Trophoblast cell (in vitro differentiated cells and primary cell): ENCODE measurements at regions not wholly inside any gene's neighbourhood (a gene's known extent, or its start where the extent isn't known, plus 50 kb on each side); places are given as distances from the start of the nearest gene placed in this dataset.

Experiments
- DNase-seq, 2 donors: peaks; one replicate each; pipeline ENCODE4 v3.0.0-alpha.2; 2016
- H2AFZ ChIP-seq: 2 replicates; pipeline ENCODE4 v1.6.1; 2013; ENCODE audit warnings: low read length, moderate library complexity, mild to moderate bottlenecking; ENCODE audit not compliant: insufficient read depth, poor library complexity
- H2AK5ac ChIP-seq: 2 replicates; pipeline ENCODE4 v1.6.1; 2013; ENCODE audit warnings: mild to moderate bottlenecking, low read length
- H2BK120ac ChIP-seq: 2 replicates; pipeline ENCODE4 v1.6.1; 2013; ENCODE audit warnings: low read length, mild to moderate bottlenecking, moderate library complexity; ENCODE audit not compliant: insufficient read depth, poor library complexity
- H2BK12ac ChIP-seq: 2 replicates; pipeline ENCODE4 v1.6.1; 2013; ENCODE audit warnings: mild to moderate bottlenecking, low read length, moderate library complexity
- H2BK5ac ChIP-seq: 2 replicates; pipeline ENCODE4 v1.6.1; 2013; ENCODE audit warnings: low read length, low read depth, moderate library complexity, mild to moderate bottlenecking; ENCODE audit not compliant: poor library complexity
- H3K14ac ChIP-seq: 2 replicates; pipeline ENCODE4 v1.6.1; 2013; ENCODE audit warnings: mild to moderate bottlenecking, low read length
- H3K18ac ChIP-seq: 2 replicates; pipeline ENCODE4 v1.6.1; 2013; ENCODE audit warnings: mild to moderate bottlenecking, low read length
- H3K23ac ChIP-seq: 2 replicates; pipeline ENCODE4 v1.6.1; 2013; ENCODE audit warnings: low read length
- H3K27ac ChIP-seq: 2 replicates; pipeline ENCODE4 v1.5.1; 2013; ENCODE audit warnings: low read depth, mild to moderate bottlenecking, inconsistent platforms, low read length, moderate library complexity
- H3K27me3 ChIP-seq: 2 replicates; pipeline ENCODE4 v1.6.1; 2013; ENCODE audit warnings: inconsistent platforms, mild to moderate bottlenecking, low read length, moderate library complexity; ENCODE audit not compliant: insufficient read depth
- H3K36me3 ChIP-seq, 2 experiments: 1 replicate in 1 of 2; 2 replicates in 1 of 2; pipeline ENCODE4 v1.6.1; 2013; ENCODE audit warnings: low read length in 2 of 2, mild to moderate bottlenecking in 2 of 2, moderate library complexity in 1 of 2; ENCODE audit not compliant: insufficient read depth in 2 of 2, control insufficient read depth in 1 of 2
- H3K4ac ChIP-seq: 2 replicates; pipeline ENCODE4 v1.6.1; 2013; ENCODE audit warnings: low read depth, mild to moderate bottlenecking, low read length, moderate library complexity
- H3K4me1 ChIP-seq, 2 experiments: 1 replicate in 1 of 2; 2 replicates in 1 of 2; pipeline ENCODE4 v1.6.1; 2013; ENCODE audit warnings: low read length in 2 of 2, mild to moderate bottlenecking in 2 of 2, moderate library complexity in 1 of 2; ENCODE audit not compliant: insufficient read depth in 2 of 2, control insufficient read depth in 1 of 2
- H3K4me2 ChIP-seq: 2 replicates; pipeline ENCODE4 v1.6.1; 2013; ENCODE audit warnings: inconsistent platforms, mild to moderate bottlenecking, low read length, moderate library complexity
- H3K4me3 ChIP-seq: 2 replicates; pipeline ENCODE4 v1.5.1; 2013; ENCODE audit warnings: mild to moderate bottlenecking, low read depth, low read length, inconsistent platforms
- H3K79me1 ChIP-seq: one replicate; pipeline ENCODE4 v1.6.1; 2013; ENCODE audit warnings: low read length
- H3K79me2 ChIP-seq: 2 replicates; pipeline ENCODE4 v1.6.1; 2013; ENCODE audit warnings: low read length, mild to moderate bottlenecking; ENCODE audit not compliant: control insufficient read depth, insufficient read depth, poor library complexity
- H3K9ac ChIP-seq: 2 replicates; pipeline ENCODE4 v1.6.1; 2013; ENCODE audit warnings: mild to moderate bottlenecking, low read length
- H3K9me3 ChIP-seq: 2 replicates; pipeline ENCODE4 v1.6.1; 2013; ENCODE audit warnings: low read depth, mild to moderate bottlenecking, control low read depth, inconsistent platforms, low read length; ENCODE audit not compliant: insufficient read depth
- H4K12ac ChIP-seq: 2 replicates; pipeline ENCODE4 v1.6.1; 2013; ENCODE audit warnings: low read depth, mild to moderate bottlenecking, low read length, moderate library complexity
- H4K8ac ChIP-seq: 2 replicates; pipeline ENCODE4 v1.6.1; 2013; ENCODE audit warnings: low read depth, mild to moderate bottlenecking, low read length, moderate library complexity
- H4K91ac ChIP-seq: one replicate; pipeline ENCODE4 v1.6.1; 2013; ENCODE audit warnings: low read depth, mild to moderate bottlenecking, low read length, moderate library complexity
- WGBS: extraction: QIAGEN DNeasy Blood & Tissue Kit; methylation state at CpG from one replicate; pipeline ENCODE4 v1.1.7; 2013; ENCODE audit warnings: missing lambda C conversion rate; ENCODE audit not compliant: insufficient read length, insufficient coverage; ENCODE audit errors: extremely low coverage; 5-methylcytosine and 5-hydroxymethylcytosine counted together

DNA sequence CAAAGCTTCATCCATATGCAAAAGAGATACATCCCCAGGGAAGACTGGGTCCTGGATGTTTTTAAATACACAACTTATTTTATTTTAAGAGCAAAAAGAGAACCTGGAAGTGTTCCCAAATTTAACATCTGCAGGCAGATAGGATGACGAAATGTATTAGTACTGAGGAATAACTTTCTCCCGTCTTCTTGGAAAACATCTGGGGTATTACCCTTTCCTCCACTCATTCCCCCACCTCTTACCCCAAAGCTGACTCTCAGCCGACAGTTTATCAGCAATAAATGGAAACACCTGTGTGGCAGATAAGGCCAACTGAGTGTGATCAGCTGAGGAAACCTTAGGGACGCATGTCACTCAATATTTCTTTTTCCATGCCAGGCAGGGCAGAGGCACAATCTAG is 435.6 kb upstream of the NPVF start:
- H2BK12ac ChIP-seq, result peak overlapping the region; percentile 80
- peak overlapping the region; percentile 17 for H3K14ac ChIP-seq
- H3K4ac ChIP-seq, result peak overlapping the region; percentile 44
- H3K79me1 ChIP-seq, result peaks cover 48% of the 10 kb centered on the region
- H3K4me3 ChIP-seq, result no peak overlapping the region
- H3K27me3 ChIP-seq, result no peaks in the 10 kb centered on the region
- H3K79me2 ChIP-seq, result peaks cover 7% of the 10 kb centered on the region
- peak overlapping the region; percentile 74 for H2BK120ac ChIP-seq
- H3K18ac ChIP-seq, result peak overlapping the region; percentile 6
- H3K4me1 ChIP-seq, result peaks cover 13 to 23% of the 10 kb centered on the region in 2 experiments
- H2AK5ac ChIP-seq, result peak overlapping the region; percentile 31
- DNase-seq, result no peak
- H4K12ac ChIP-seq, result no peak overlapping the region
- no peak overlapping the region for H3K23ac ChIP-seq
- H4K91ac ChIP-seq, result peak overlapping the region; percentile 94
- peak overlapping the region; percentile 27 for H4K8ac ChIP-seq
- H3K9me3 ChIP-seq, result no peaks in the 10 kb centered on the region
- H2AFZ ChIP-seq, result no peak overlapping the region
- WGBS, result no CpG with 5 or more reads among the region's 4 CpGs
- H2BK5ac ChIP-seq, result peak overlapping the region; percentile 50
- H3K27ac ChIP-seq, result peak overlapping the region; percentile 99
- H3K36me3 ChIP-seq, result no peaks in the 10 kb centered on the region
- H3K9ac ChIP-seq, result no peak overlapping the region
- no peak overlapping the region for H3K4me2 ChIP-seq

DNA sequence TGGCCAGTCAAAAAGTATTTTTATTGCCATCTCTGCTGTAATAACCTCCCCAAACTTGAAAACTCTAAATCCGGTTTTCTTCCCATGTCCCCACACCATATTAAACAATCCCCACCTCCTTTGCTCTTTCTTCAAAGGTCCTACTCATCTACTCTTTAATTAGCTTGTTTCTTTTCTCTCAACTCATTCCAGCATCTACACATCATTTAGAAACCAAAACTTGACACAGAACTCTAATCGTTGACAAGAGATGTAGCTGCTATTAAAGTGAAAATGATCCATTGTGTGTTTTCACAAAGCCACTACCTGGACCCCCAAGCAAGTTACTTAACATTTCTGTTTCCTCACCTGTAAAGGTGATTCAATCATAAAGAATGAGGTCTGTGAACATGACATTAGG is 436.3 kb upstream of the NPVF start:
- H3K79me1 ChIP-seq, result peaks cover 53% of the 10 kb centered on the region
- H3K27me3 ChIP-seq, result no peaks in the 10 kb centered on the region
- peak overlapping the region; percentile 99 for H3K27ac ChIP-seq
- no peak overlapping the region for H2AK5ac ChIP-seq
- H4K91ac ChIP-seq, result no peak overlapping the region
- WGBS, result 100% methylated on average over 1 of the region's 2 CpGs
- H3K9me3 ChIP-seq, result no peaks in the 10 kb centered on the region
- DNase-seq, result no peak
- H3K79me2 ChIP-seq, result peaks cover 8% of the 10 kb centered on the region
- H3K18ac ChIP-seq, result no peak overlapping the region
- H2BK5ac ChIP-seq, result no peak overlapping the region
- H3K14ac ChIP-seq, result no peak overlapping the region
- peak overlapping the region; percentile 30 for H2BK120ac ChIP-seq
- no peak overlapping the region for H3K4me3 ChIP-seq
- no peak overlapping the region for H2AFZ ChIP-seq
- no peak overlapping the region for H3K4me2 ChIP-seq
- H4K8ac ChIP-seq, result no peak overlapping the region
- H2BK12ac ChIP-seq, result no peak overlapping the region
- no peak overlapping the region for H3K4ac ChIP-seq
- H3K4me1 ChIP-seq, result peaks cover 13 to 29% of the 10 kb centered on the region in 2 experiments
- no peak overlapping the region for H4K12ac ChIP-seq
- no peaks in the 10 kb centered on the region for H3K36me3 ChIP-seq
- H3K9ac ChIP-seq, result no peak overlapping the region
- no peak overlapping the region for H3K23ac ChIP-seq

DNA sequence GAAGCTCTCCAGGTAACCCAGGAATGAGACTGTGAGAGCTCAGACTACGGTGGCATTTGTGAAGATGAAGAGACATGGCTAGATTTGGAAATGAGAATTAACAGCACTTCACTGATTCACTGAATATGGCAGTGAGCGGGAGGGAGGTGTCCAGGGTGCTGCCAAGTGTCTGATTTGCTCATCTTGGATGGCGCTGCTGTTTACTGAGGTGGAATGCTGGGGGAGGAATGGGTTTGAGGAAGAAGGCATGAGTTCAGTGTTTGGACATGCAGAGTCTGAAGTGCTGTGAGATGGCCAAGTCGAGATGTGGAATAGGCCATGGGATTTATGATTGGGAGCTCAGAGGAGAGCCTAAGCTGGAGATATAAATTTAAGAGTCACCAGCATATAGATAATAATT is 437.1 kb upstream of the NPVF start:
- no peaks in the 10 kb centered on the region for H3K9me3 ChIP-seq
- WGBS, result no CpG with 5 or more reads among the region's 4 CpGs
- H3K27me3 ChIP-seq, result no peaks in the 10 kb centered on the region
- peak overlapping the region; percentile 87 for H3K14ac ChIP-seq
- H3K79me2 ChIP-seq, result peaks cover 8% of the 10 kb centered on the region
- H4K91ac ChIP-seq, result peak overlapping the region; percentile 99
- peak overlapping the region; percentile 91 for H2BK12ac ChIP-seq
- H3K9ac ChIP-seq, result no peak overlapping the region
- H3K4ac ChIP-seq, result peak overlapping the region; percentile 96
- peak overlapping the region; percentile 43 for H4K12ac ChIP-seq
- peaks cover 59% of the 10 kb centered on the region for H3K79me1 ChIP-seq
- H3K36me3 ChIP-seq, result no peaks in the 10 kb centered on the region
- peak overlapping the region; percentile 96 for H2BK5ac ChIP-seq
- DNase-seq, result peak; percentile 27 to 61
- H3K4me2 ChIP-seq, result no peak overlapping the region
- peak overlapping the region; percentile 87 for H4K8ac ChIP-seq
- no peak overlapping the region for H3K4me3 ChIP-seq
- H2BK120ac ChIP-seq, result peak overlapping the region; percentile 97
- peak overlapping the region; percentile 92 for H2AK5ac ChIP-seq
- H2AFZ ChIP-seq, result peak overlapping the region; percentile 34
- H3K23ac ChIP-seq, result peak overlapping the region; percentile 24
- peak overlapping the region; percentile 99 for H3K27ac ChIP-seq
- peaks cover 14 to 35% of the 10 kb centered on the region in 2 experiments for H3K4me1 ChIP-seq
- peak overlapping the region; percentile 91 for H3K18ac ChIP-seq

DNA sequence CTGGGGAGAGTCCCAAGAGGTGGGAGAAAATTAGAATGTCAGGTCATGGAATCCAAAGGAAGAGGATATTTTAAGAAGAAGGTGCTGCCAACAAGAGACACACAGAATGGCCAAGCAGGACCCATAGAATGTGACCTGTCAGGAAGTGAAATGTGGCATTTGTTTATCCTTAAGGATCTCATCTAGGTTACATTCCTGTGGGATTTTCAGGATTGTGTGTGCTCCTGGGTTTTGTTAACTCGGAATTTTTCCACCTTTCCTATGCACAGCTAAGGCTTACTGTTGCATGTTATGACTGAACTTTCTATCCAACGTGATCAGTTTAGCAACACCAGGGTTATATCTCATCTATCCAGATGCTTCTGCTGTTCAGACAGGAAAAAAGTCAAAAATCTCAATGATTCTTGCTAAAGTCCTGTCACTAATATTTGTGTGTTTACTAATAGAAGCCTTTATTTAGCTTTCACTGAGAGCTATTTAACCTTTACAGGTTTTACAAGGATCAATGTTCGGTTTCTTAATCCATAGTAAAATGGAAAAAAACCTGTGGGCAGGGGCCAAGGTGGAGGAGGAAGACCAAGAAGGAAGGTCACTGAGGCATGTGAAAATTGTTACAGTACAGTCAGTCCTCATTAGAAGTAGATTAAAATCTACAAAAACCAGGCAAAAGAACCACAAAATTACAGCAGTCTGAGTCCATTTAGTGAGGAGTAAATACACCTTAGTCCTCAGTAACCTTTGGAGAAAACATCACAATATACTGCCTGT is 437.8 kb upstream of the NPVF start:
- H3K79me2 ChIP-seq, result peaks cover 8% of the 10 kb centered on the region
- no peak overlapping the region for H3K18ac ChIP-seq
- H3K14ac ChIP-seq, result no peak overlapping the region
- H2BK120ac ChIP-seq, result peak overlapping the region; percentile 97
- H3K27ac ChIP-seq, result peak overlapping the region; percentile 99
- no peak overlapping the region for H3K4ac ChIP-seq
- no peak overlapping the region for H3K9ac ChIP-seq
- H3K9me3 ChIP-seq, result no peaks in the 10 kb centered on the region
- H3K4me3 ChIP-seq, result no peak overlapping the region
- H3K4me2 ChIP-seq, result no peak overlapping the region
- DNase-seq, result peak; percentile 74 to 95
- no peaks in the 10 kb centered on the region for H3K27me3 ChIP-seq
- H2AFZ ChIP-seq, result no peak overlapping the region
- no peak overlapping the region for H4K8ac ChIP-seq
- H2AK5ac ChIP-seq, result no peak overlapping the region
- no peaks in the 10 kb centered on the region for H3K36me3 ChIP-seq
- no peak overlapping the region for H4K12ac ChIP-seq
- H2BK5ac ChIP-seq, result peak overlapping the region; percentile 96
- peak overlapping the region; percentile 91 for H2BK12ac ChIP-seq
- H4K91ac ChIP-seq, result peak overlapping the region; percentile 99
- WGBS, result no CpG with 5 or more reads among the region's 3 CpGs
- H3K23ac ChIP-seq, result no peak overlapping the region
- peaks cover 65% of the 10 kb centered on the region for H3K79me1 ChIP-seq
- peaks cover 17 to 37% of the 10 kb centered on the region in 2 experiments for H3K4me1 ChIP-seq
